GM21423 (cell line): ENCODE measurements at regions not wholly inside any gene's neighbourhood (a gene's known extent, or its start where the extent isn't known, plus 50 kb on each side); places are given as distances from the start of the nearest gene placed in this dataset.

Source experiments
- ATAC-seq: cut with Tn5 transposase; IDR thresholded peaks from one replicate; pipeline ENCODE4 v1.9.1; 2021; ENCODE audit warnings: mild to moderate bottlenecking, moderate library complexity; ENCODE audit not compliant: unreplicated experiment

DNA sequence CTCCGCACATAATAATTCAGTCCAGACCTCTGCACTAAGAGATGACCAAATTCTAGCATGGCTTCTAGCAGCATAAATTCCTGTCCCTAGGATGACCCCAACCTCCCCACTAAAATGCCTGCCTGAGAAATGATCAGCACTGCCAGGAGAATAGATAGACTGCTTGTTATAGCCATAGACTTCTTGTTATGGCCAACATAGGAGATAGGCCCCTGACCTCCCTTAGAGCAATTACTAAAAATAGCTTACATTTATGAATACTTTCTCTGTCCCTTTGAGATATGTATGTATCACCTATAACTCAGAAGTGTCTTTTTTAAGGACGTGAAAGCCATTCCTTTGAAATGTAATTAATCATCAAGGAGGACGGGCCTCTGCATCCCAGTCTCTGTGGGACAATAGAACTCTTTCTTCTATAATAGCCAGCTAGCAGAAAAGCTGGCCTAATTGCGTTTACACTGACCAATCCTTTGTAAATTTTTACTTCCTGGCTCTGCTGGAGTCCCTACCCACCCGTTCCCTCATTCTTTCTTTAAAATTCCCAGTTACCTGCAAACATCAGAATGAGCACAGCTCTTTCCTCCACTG, 1002.7 kb downstream of the CDH18 start:
- ATAC-seq, result no peak

DNA sequence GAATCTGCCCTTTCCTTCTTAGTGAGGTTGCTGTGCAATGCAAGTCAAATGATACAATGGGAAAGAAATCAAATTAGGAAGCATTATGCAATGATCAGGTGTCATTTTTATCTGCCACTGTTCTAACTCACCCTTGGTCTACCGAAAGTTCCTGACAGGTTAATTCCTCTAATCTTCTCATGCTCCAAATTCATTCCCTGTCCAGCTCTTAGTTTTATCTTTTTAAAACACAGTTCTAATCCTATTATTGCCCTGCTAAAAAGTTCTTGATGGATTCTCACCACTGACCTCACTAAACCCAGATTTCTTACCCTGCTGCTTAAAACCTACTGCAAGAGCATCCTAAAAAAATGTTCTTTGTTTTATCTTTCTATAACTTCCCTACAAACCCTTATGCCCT, 1000.9 kb downstream of the CDH18 start:
- no peak for ATAC-seq

DNA sequence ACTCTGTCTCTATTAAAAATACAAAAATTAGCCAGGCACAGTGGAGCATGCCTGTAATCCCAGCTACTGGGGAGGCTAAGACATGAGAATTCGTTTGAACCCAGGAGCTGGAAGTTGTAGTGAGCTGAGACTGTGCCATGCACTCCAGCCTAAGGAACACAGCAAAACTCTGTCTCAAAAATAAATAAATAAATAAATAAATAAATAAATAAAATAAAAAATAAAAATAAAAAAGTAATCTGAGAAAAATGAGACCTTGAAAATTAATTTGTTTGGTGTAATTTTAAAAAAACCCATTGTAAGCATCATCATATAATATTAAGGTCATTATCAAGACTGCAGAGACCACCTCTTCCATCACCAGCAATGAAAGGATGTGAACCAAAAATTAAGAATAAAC, 997.1 kb downstream of the CDH18 start:
- no peak for ATAC-seq

GRCh38 chr5:18992264-18992663, 995.7 kb downstream of the CDH18 start:
- no peak for ATAC-seq

DNA sequence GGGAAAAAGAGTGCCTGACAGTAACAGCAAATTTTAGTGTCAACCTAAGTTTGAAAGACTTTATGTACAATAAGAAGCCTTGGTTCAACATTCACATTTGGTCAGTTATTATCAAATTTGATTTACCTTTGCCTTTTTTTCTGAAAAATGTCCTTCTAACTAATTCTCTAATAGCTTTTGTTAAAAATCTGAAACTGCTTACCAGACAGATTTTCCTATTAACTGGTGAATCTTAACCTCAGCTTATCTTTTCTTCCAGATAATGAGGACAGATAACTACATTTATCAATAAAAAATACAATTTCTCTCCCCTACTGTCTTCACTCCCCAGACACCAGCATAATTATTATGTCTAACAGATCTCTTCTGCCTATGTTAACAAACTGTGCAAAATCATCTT, 988.5 kb downstream of the CDH18 start:
- ATAC-seq, result no peak

DNA sequence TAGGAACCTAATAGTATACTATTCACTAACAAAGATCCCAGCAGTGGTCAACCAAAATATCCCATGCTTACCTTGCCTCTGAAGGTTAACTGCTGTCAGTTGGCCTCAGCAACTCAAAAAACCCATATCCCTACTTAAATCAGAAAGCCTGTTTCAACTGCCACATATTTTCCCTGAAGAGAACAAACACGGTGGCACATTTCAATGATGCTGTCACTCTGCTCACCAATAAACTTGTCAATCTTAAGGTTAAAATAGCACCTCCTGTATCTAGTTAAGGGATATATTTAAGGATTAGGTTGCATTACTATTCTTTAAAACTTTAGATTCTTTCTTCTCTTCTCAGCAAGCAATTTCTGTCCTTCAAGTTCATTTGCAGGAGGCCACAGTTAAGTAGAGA, 986.9 kb downstream of the CDH18 start:
- ATAC-seq, result no peak

DNA sequence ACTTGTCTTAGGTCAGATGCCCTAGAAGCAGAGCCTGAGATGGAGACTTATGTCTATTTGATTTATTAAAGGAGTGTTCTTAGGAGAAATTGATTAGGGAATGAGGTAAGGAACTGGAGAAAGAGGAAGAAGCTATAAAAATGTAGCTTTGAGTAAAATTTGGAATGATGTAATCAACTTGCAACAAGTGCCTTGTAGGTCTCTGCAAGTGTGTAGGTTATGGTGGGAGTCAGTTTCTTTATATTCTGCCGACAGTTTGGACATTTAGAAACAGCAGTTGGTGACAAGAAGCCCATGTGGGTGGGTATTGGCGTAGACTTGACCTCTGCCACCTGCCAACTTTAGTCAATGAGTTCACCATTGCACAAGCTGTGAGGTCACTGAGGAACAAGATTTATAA, 986.5 kb downstream of the CDH18 start:
- no peak for ATAC-seq

DNA sequence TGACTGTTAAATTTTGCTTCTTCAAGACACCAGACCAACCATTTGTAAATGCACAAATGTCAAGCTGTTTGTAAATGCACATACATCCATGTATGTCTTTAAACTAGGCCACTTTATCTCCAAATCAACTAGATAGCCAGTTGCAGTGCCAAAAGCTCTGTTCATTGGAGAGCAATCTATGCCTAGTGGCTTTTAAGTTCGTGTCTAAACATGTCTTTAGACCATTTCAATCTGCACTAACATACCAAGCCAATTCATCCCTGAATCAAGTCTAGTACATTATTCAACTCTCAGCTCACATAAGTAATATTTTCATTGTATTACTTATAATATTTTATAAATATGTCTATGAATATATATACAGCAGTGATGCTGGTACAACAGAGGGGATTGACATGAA, 985.9 kb downstream of the CDH18 start:
- no peak for ATAC-seq

GRCh38 chr5:19018822-19019221, 969.2 kb downstream of the CDH18 start:
- no peak for ATAC-seq

- no peak for ATAC-seq
Measured at GRCh38 chr5:19031491-19031890, 956.5 kb downstream of the CDH18 start.

GRCh38 chr5:19035816-19036215, 952.2 kb downstream of the CDH18 start:
- ATAC-seq, result no peak

GRCh38 chr5:19042106-19042505, 945.9 kb downstream of the CDH18 start:
- no peak for ATAC-seq

DNA sequence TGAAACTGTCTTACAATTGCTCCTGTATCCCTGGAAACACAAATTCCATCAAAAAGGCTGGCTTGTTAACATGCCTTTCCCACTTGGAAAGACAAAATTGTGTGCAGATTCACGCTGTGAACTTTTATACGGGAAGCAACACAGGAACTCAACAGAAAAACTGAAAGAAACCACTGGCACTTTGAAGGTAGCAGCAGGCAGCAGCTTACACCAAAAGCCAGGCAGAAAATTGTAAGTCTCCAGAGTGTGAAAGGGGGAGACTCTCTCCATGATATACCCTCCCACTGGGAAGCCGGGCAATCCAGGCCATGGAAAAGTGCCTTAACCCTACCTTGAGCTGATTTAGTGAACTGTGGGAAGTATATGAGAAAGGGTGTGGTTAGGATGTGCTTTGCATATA, 943.7 kb downstream of the CDH18 start:
- ATAC-seq, result no peak

GRCh38 chr5:19044931-19045695, 942.9 kb downstream of the CDH18 start:
- no peak for ATAC-seq

- no peak for ATAC-seq
Measured at GRCh38 chr5:19047277-19047676, 940.7 kb downstream of the CDH18 start.

- ATAC-seq, result no peak
Measured at GRCh38 chr5:19048726-19049125, 939.3 kb downstream of the CDH18 start.

GRCh38 chr5:19058216-19058615, 929.8 kb downstream of the CDH18 start:
- ATAC-seq, result no peak

DNA sequence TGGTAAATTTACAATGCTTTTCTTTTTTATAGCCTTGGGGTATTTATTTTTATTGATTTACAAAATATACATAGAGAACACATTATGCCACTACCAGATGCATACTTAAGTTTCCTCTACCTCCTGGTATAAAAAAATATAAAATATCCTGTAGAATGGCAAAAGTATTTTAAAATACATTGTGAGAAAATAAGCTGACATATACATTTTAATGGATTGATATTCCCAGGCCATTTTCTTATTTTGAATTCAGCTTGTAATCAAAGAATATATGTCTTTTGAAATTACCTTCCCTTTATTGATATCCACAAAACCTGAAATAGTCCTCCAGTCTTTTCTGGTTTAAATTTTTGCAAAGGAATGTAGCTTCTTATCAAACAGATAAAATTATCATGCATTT, 923.9 kb downstream of the CDH18 start:
- no peak for ATAC-seq

GRCh38 chr5:19067741-19068140, 920.3 kb downstream of the CDH18 start:
- ATAC-seq, result no peak

DNA sequence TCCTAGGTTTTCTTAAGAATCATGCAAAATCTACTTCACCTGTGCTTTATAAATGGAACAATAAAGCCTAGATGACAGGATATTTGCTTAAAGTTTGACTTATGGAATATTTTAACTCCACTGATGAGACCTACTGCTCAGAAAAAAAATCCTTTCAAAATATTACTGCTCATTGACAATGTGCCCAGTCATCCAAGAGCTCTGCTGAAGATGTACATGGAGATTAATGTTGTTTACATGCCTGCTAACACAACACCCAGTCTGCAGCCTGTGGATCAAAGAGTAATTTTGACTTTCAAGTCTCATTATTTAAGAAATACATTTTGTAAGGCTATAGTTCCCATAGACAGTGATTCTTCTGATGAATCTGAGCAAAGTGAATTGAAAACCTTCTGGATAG, 889.6 kb downstream of the CDH18 start:
- ATAC-seq, result no peak

DNA sequence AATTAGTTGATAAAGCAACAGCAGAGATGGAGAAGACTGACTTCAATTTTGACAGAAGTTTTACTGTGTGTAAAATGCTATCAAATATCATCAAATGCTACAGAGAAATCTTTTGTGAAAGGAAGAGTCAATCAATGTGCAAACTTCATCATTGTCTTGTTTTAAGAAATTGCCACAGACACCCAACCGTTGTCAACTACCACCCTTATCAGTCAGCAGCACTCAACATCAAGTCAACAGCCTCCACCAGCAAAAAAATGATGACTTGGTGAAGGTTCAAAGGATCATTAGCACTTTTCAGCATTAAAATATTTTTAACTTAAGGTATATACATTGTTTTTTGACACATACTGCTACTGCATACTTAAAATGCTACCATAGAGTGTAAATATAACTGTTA, 888.8 kb downstream of the CDH18 start:
- ATAC-seq, result no peak

GRCh38 chr5:19104948-19105347, 883.1 kb downstream of the CDH18 start:
- no peak for ATAC-seq

DNA sequence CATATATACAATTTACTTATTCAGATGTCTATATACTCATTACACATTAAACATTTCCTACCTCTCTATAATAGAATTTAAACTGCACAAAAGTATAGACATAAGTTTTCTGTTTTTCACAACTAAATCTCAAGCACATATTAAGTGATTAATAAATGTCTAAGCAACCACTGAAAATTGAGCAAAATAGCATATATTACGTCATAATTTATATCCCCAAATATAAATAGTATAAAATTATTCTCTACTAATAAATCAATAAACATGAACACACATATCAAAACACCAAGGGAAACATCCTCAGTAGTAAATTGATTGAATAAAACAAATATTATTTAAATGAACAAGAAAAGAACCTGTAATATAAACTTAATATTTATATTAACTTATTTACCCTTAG, 865.1 kb downstream of the CDH18 start:
- no peak for ATAC-seq
